ENCODE measurements at regions not wholly inside any gene's neighbourhood (a gene's known extent, or its start where the extent isn't known, plus 50 kb on each side); places are given as distances from the start of the nearest gene placed in this dataset.

DNA sequence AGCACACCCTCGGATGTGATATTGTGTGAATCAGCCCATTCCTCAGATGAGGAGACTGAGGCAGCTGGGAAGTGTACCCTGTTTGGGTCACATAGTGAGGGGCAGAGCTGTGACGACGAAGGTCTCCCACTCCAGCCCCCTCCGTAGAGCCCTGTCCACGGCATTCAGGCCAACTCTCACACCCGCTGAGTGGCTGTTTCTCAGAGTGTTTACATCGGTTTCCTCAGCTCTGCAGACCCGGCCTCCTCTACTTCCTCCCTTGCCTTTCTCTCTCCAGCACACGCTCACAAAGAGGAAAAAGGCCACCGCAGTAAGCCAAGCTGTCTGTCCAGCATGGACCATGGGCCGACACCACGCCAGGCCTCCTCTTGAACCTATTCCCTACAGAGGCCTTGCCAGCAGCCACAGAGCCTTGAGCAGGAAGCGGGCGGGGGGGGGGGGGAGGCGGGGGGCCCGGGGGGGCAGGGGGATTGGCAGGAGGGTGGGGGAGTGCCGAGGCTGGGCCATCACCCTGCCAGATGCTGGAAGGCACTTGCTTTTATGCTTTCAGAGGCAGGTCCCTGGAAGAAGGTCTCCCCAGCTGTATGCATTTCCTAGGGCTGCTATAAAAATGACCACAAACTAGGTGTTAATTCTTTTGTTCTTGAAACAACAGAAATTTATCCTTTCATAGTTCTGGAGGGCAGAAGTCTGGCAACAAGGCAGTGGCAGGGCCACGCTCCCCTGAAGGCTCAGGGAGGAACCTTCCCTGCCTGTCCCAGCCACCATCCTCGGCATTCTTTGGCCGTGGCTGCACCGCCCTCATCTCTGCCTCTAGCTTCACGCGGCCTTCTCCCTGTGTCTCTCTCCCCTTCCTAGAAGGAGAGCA lies 178.4 kb downstream of the PSMG1 start:
- Histone ChIP-seq H3K79me2 (ENCODE audit: low read length) (no peaks in the 10 kb centered on the region), H4K20me1 (ENCODE audit: low read length) (no peaks in the 10 kb centered on the region), H3F3A (ENCODE audit: low read length, unreplicated experiment) (no peaks in the 10 kb centered on the region), H3K27ac (ENCODE audit: low read length) (no peak overlapping the region), H3K9me3 (ENCODE audit: low read length) (no peaks in the 10 kb centered on the region), H2AFZ (ENCODE audit: low read length) (no peak overlapping the region), H3K9ac (ENCODE audit: low read length) (no peak overlapping the region), H3K27me3 (ENCODE audit: low read length) (no peaks in the 10 kb centered on the region), H3K9me2 (replicated peaks; ENCODE audit: low read length) (no peaks in the 10 kb centered on the region), H3K4me1 (ENCODE audit: insufficient read depth, low read length) (peaks cover 15% of the 10 kb centered on the region), H3K36me3 (ENCODE audit: low read depth, low read length) (no peaks in the 10 kb centered on the region), H3K4me3 (ENCODE audit: low read length) (no peak overlapping the region), H3K4me2 (ENCODE audit: low read length) (no peak overlapping the region)
- POLR2A ChIA-PET (ENCODE audit: unreplicated experiment): no interaction called here
- intact Hi-C loops (cut with micrococcal nuclease): no loop called here
- CTCF ChIA-PET: no interaction called here
- TF ChIP-seq EZH2phosphoT487 (IDR thresholded peaks at IDR 0.05; ENCODE audit: borderline replicate concordance, low read length) (no peak), EZH2 (IDR thresholded peaks at IDR 0.05; ENCODE audit: low read length, unreplicated experiment) (no peak)
- TF ChIP-seq, protein P1, sequence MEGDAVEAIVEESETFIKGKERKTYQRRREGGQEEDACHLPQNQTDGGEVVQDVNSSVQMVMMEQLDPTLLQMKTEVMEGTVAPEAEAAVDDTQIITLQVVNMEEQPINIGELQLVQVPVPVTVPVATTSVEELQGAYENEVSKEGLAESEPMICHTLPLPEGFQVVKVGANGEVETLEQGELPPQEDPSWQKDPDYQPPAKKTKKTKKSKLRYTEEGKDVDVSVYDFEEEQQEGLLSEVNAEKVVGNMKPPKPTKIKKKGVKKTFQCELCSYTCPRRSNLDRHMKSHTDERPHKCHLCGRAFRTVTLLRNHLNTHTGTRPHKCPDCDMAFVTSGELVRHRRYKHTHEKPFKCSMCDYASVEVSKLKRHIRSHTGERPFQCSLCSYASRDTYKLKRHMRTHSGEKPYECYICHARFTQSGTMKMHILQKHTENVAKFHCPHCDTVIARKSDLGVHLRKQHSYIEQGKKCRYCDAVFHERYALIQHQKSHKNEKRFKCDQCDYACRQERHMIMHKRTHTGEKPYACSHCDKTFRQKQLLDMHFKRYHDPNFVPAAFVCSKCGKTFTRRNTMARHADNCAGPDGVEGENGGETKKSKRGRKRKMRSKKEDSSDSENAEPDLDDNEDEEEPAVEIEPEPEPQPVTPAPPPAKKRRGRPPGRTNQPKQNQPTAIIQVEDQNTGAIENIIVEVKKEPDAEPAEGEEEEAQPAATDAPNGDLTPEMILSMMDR (conservative IDR thresholded peaks at IDR 0.05; ENCODE audit: low read depth, low read length): no peak
- DNase-seq (no peak), ATAC-seq (no peak)
- no TSS peak for BruUV-seq (replicated peaks)

- Histone ChIP-seq H3K27ac (ENCODE audit: low read length) (no peak overlapping the region), H3K9me2 (replicated peaks; ENCODE audit: low read length) (no peaks in the 10 kb centered on the region), H3K9ac (ENCODE audit: low read length) (no peak overlapping the region), H4K20me1 (ENCODE audit: low read length) (no peaks in the 10 kb centered on the region), H3K4me2 (ENCODE audit: low read length) (no peak overlapping the region), H2AFZ (ENCODE audit: low read length) (no peak overlapping the region), H3K36me3 (ENCODE audit: low read depth, low read length) (no peaks in the 10 kb centered on the region), H3K79me2 (ENCODE audit: low read length) (no peaks in the 10 kb centered on the region), H3K4me1 (ENCODE audit: insufficient read depth, low read length) (peaks cover 15% of the 10 kb centered on the region), H3K9me3 (ENCODE audit: low read length) (no peaks in the 10 kb centered on the region), H3F3A (ENCODE audit: low read length, unreplicated experiment) (no peaks in the 10 kb centered on the region), H3K4me3 (ENCODE audit: low read length) (no peak overlapping the region), H3K27me3 (ENCODE audit: low read length) (no peaks in the 10 kb centered on the region)
- intact Hi-C loops (cut with micrococcal nuclease): no loop called here
- CTCF ChIA-PET: no interaction called here
- TF ChIP-seq EZH2 (IDR thresholded peaks at IDR 0.05; ENCODE audit: low read length, unreplicated experiment): no peak
- TF ChIP-seq, protein P1 (conservative IDR thresholded peaks at IDR 0.05; ENCODE audit: low read depth, low read length): no peak
- no peak for TF ChIP-seq EZH2phosphoT487 (IDR thresholded peaks at IDR 0.05; ENCODE audit: borderline replicate concordance, low read length)
- ATAC-seq: no peak
- POLR2A ChIA-PET (ENCODE audit: unreplicated experiment): interaction anchor here (0.6 kb wide), 1 partner anchor 81 kb away, joined by 3 read pairs; no protein-coding TSS in a partner anchor
- no peak for DNase-seq
- no TSS peak for BruUV-seq (replicated peaks)
Observed at GRCh38 chr21:39003982-39004633, 179.1 kb downstream of the PSMG1 start.

- no peaks in the 10 kb centered on the region for H3K9me3 ChIP-seq (ENCODE audit: low read length)
- H3K4me2 ChIP-seq (ENCODE audit: low read length): 0 out of 2 replicates have a peak overlapping the region, but pooled peaks have one; percentile 26
- ATAC-seq: no peak; the same call in 1 of the 2 replicates
Observed at GRCh38 chr21:39001341-39001740, 181.9 kb downstream of the PSMG1 start.

More at GRCh38 chr21:39001341-39001740, 181.9 kb downstream of the PSMG1 start:
- H3F3A ChIP-seq (ENCODE audit: low read length, unreplicated experiment): no peaks in the 10 kb centered on the region
- no peak for DNase-seq
- H4K20me1 ChIP-seq (ENCODE audit: low read length): no peaks in the 10 kb centered on the region
- TF ChIP-seq EZH2phosphoT487 (IDR thresholded peaks at IDR 0.05; ENCODE audit: borderline replicate concordance, low read length) (no peak), EZH2 (IDR thresholded peaks at IDR 0.05; ENCODE audit: low read length, unreplicated experiment) (no peak)
- TF ChIP-seq, protein P1 (conservative IDR thresholded peaks at IDR 0.05; ENCODE audit: low read depth, low read length): no peak
- intact Hi-C loops (cut with micrococcal nuclease): no loop called here
- no peaks in the 10 kb centered on the region for H3K79me2 ChIP-seq (ENCODE audit: low read length)
- H3K27ac ChIP-seq (ENCODE audit: low read length): no peak overlapping the region
- no peaks in the 10 kb centered on the region for H3K36me3 ChIP-seq (ENCODE audit: low read depth, low read length)
- H3K9me2 ChIP-seq (replicated peaks; ENCODE audit: low read length): no peaks in the 10 kb centered on the region
- no peak overlapping the region for H3K9ac ChIP-seq (ENCODE audit: low read length)
- H3K4me3 ChIP-seq (ENCODE audit: low read length): no peak overlapping the region
- H3K4me1 ChIP-seq (ENCODE audit: insufficient read depth, low read length): peaks cover 15% of the 10 kb centered on the region
- ChIA-PET POLR2A (ENCODE audit: unreplicated experiment) (no interaction called here), CTCF (no interaction called here)
- no TSS peak for BruUV-seq (replicated peaks)
- H3K27me3 ChIP-seq (ENCODE audit: low read length): no peaks in the 10 kb centered on the region
- no peak overlapping the region for H2AFZ ChIP-seq (ENCODE audit: low read length)
